BLaER1 treated with 17β-estradiol and CSF1 and Interleukin-3, amounts not matched to agents 10 nM and 100 nM (cell line): ENCODE measurements at regions not wholly inside any gene's neighbourhood (a gene's known extent, or its start where the extent isn't known, plus 50 kb on each side); places are given as distances from the start of the nearest gene placed in this dataset.

ENCODE experiments used
- H3K27ac ChIP-seq, 11 experiments: shearing (Covaris generic); formaldehyde crosslinking; 2 replicates each; pipeline ENCODE4 v1.8.1; 2022
- H3K27me3 ChIP-seq, 11 experiments: shearing (Covaris generic); formaldehyde crosslinking; 2 replicates each; pipeline ENCODE4 v1.8.1; 2022
- H3K36me3 ChIP-seq, 11 experiments: shearing (Covaris generic); formaldehyde crosslinking; 2 replicates each; pipeline ENCODE4 v1.8.1; 2022
- H3K4me1 ChIP-seq, 10 experiments: shearing (Covaris generic); formaldehyde crosslinking; 2 replicates each; pipeline ENCODE4 v1.8.1; 2022
- H3K4me2 ChIP-seq, 11 experiments: shearing (Covaris generic); formaldehyde crosslinking; 2 replicates each; pipeline ENCODE4 v1.8.1; 2022
- H3K4me3 ChIP-seq, 10 experiments: shearing (Covaris generic); formaldehyde crosslinking; 2 replicates each; pipeline ENCODE4 v1.8.1; 2022
- H3K9ac ChIP-seq, 11 experiments: shearing (Covaris generic); formaldehyde crosslinking; 2 replicates each; pipeline ENCODE4 v1.8.1; 2022
- H3K9me3 ChIP-seq, 11 experiments: shearing (Covaris generic); formaldehyde crosslinking; replicated peaks in 1 of 11; 2 replicates each; pipeline ENCODE4 v1.8.1; 2022
- H4K20me1 ChIP-seq, 11 experiments: shearing (Covaris generic); formaldehyde crosslinking; 2 replicates each; pipeline ENCODE4 v1.8.1; 2022
- Cebpa-rat ChIP-seq, 11 experiments: shearing (Covaris generic); IDR thresholded peaks; 2 replicates each; pipeline ENCODE4 v1.8.1; 2022

DNA sequence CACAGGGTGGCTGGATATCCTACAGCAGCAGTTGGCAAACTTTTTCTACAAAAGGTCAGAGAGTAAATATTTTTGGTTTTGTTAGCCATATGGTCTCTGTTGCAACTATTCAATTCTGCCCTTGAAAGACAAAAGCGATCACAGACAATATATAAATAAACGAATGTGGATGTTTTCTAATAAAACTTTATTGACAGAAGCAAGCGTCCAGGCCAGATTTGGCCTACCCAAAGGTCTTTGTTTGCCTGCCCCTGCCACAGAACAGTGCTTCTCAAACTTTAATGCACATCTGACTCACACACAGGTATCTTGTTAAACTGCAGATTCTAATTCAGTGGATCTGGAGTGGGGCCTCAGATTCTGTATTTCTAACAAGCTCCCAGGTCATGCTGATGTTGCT is 621.4 kb upstream of the DIPK2B start:
- Histone ChIP-seq H3K9ac (no peak overlapping the region), H3K36me3 (no peaks in the 10 kb centered on the region), H3K9me3 (no peaks in the 10 kb centered on the region), H3K27me3 (no peaks in the 10 kb centered on the region), H4K20me1 (no peaks in the 10 kb centered on the region), H3K4me3 (no peak overlapping the region), H3K4me2 (no peak overlapping the region), H3K4me1 (no peaks in the 10 kb centered on the region), H3K27ac (no peak overlapping the region)
- TF ChIP-seq Cebpa-rat (IDR thresholded peaks at IDR 0.05): no peak

DNA sequence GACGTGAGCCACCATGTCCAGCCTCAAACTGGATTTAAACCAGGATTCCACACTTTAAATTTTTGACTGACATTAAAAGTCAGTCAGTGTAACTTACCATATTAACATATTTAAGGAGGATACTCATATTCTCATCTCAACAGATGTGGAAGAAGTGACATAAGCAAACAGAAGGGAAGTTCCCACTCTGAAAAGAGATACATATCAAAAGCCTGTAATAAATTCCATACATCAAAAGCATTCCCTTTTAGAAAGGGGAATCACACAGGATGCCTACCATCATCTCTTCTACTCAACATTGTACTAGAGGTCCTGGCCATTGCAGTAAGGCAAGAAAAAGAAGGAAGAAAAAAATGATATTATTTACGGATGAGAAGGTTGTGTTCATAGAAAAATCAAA is 618.2 kb upstream of the DIPK2B start:
- H3K4me3 ChIP-seq: no peak overlapping the region
- no peaks in the 10 kb centered on the region for H4K20me1 ChIP-seq
- no peaks in the 10 kb centered on the region for H3K4me1 ChIP-seq
- no peak overlapping the region for H3K27ac ChIP-seq
- no peak overlapping the region for H3K9ac ChIP-seq
- no peak overlapping the region for H3K4me2 ChIP-seq
- peaks cover 0 to 8% (median 0%) of the 10 kb centered on the region in 11 experiments; a peak in 1 of 22 replicates for H3K9me3 ChIP-seq
- no peaks in the 10 kb centered on the region for H3K36me3 ChIP-seq
- no peaks in the 10 kb centered on the region for H3K27me3 ChIP-seq
- no peak for TF ChIP-seq Cebpa-rat (IDR thresholded peaks at IDR 0.05)

DNA sequence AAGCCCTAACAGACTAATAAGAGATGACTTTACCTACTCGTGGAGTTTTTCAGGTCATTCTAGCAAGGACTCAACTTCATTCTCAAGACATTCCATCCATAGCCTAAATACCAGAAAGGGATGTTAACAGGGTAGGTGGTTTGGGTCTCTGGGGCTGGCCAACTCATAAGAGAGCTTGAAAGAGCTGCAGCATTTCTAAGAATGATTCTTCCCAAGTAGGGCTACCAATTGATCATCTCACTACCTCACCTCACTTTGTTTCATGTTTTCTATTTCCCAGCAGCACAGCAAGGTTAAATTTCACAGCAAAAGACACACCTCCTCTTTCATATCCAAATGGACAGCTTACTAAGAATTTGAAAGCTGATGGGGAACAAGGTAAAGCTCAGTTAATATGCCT is 614.8 kb upstream of the DIPK2B start:
- no peak overlapping the region for H3K4me3 ChIP-seq
- H3K27me3 ChIP-seq: no peaks in the 10 kb centered on the region
- no peaks in the 10 kb centered on the region for H4K20me1 ChIP-seq
- no peaks in the 10 kb centered on the region for H3K4me1 ChIP-seq
- TF ChIP-seq Cebpa-rat (IDR thresholded peaks at IDR 0.05): no peak
- H3K4me2 ChIP-seq: no peak overlapping the region
- H3K36me3 ChIP-seq: no peaks in the 10 kb centered on the region
- peaks cover 0 to 8% (median 0%) of the 10 kb centered on the region in 11 experiments; a peak in 1 of 22 replicates for H3K9me3 ChIP-seq
- H3K27ac ChIP-seq: no peak overlapping the region
- H3K9ac ChIP-seq: no peak overlapping the region

DNA sequence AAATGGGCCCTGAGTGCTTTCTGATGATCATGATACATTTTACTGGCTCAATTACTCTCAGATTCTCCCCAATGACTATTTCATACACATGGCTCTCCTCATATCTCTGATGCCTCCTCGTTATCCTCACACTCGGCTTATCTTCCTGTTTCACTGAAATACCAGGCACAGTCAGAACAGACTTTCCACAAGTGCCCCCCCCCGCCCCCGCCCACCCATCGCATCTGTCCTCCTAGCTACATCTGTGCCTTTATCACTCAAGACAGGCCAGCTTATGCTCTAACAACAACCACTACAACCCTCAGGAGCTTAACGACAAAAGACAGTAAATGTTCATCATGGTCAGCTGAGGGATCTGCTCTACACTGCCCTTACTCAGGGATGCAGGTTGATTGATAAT is 610.6 kb upstream of the DIPK2B start:
- H3K4me3 ChIP-seq: no peak overlapping the region
- no peaks in the 10 kb centered on the region for H4K20me1 ChIP-seq
- H3K36me3 ChIP-seq: no peaks in the 10 kb centered on the region
- TF ChIP-seq Cebpa-rat (IDR thresholded peaks at IDR 0.05): no peak
- peaks cover 17 to 39% (median 25%) of the 10 kb centered on the region in 10 experiments for H3K4me1 ChIP-seq
- peaks cover 0 to 8% (median 0%) of the 10 kb centered on the region in 11 experiments; a peak in 2 of 22 replicates for H3K9me3 ChIP-seq
- H3K9ac ChIP-seq: no peak overlapping the region
- no peaks in the 10 kb centered on the region for H3K27me3 ChIP-seq
- H3K4me2 ChIP-seq: no peak overlapping the region
- H3K27ac ChIP-seq: no peak overlapping the region

DNA sequence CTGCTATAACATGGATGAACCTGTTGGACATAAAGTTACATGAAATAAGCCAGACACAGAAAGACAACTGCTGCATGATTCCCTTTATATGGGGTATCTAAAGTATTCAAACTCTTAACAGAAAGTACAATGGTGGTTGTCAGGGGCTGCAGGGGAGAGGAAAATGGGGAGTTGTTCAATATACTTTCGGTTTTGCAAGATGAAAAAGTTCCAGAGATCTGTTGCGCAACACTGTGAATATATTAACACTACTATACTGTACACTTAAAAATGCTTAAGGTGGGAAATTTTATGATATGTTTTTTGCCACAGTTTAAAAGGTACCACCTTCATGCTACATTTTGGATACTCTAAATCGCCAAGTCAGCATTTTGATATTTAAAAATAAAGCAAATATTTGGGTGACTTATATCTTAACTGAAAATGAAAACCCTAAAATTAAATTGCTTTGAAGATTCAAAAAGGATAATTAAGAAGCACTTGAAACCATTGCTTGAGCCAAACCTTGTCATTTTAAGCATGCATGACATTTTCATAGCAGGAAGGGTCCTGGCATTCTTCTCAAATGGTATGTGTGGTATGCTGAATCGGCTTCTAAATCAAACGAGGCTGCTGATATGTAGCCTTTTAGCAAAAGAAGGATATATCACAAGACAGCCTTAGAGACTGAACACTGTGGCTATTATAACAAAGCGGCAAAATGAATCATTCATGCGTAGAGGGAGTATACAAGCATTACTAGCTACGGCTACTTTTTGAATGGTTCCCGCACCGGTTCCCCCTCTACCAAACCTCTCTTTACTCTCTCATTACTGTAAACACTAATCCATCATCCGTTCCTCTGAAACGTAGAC is 607.1 kb upstream of the DIPK2B start:
- peak in 8 of 11 experiments; percentile 42 to 95 (median 84); a peak in 12 of 22 replicates for TF ChIP-seq Cebpa-rat (IDR thresholded peaks at IDR 0.05)
- Histone ChIP-seq H4K20me1 (no peaks in the 10 kb centered on the region), H3K27me3 (no peaks in the 10 kb centered on the region), H3K4me3 (no peak overlapping the region), H3K27ac (peak overlapping the region in 2 of 11 experiments; percentile 36 to 52; a peak in 5 of 22 replicates), H3K4me2 (peak overlapping the region in 9 of 11 experiments; percentile 4 to 78 (median 72); a peak in 11 of 22 replicates), H3K4me1 (peaks cover 25 to 73% (median 51%) of the 10 kb centered on the region in 10 experiments), H3K36me3 (no peaks in the 10 kb centered on the region), H3K9me3 (peaks cover 0 to 9% (median 5%) of the 10 kb centered on the region in 11 experiments; a peak in 4 of 22 replicates), H3K9ac (no peak overlapping the region)

DNA sequence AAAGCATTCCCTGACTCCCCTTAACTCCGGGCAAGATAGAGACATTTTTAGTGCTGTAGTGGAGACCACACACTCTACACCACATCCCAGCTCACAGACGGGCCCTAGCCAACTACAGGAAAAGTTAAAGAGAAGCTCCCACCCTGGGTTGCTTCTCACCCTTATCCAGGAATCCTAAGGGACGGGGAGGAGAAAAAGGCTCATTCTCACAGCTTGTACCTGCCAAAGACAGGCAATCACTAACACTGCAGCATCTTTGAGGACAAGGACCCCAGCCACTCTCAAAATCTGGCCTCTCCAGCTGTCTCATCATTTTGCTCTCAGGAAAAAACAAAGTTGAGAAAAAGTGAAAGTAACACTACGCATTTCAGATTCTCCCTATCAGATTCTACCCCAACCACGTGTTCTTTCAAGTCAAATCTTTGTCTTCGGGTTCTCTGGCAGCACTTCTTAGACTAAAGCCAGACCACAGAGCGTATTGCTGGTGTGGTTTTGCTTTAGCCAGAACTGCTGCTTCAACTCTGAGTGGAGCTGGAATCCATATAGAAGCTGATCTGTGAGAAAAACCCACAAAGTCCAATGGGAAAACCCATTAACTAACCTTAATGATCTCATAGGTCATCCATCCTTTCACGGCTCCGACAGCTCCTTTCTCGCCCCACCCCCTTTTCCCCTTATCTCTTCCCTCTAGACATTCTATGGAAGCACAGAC is 605.9 kb upstream of the DIPK2B start:
- peak overlapping the region in 9 of 11 experiments; percentile 33 to 69 (median 44); a peak in 15 of 22 replicates for H3K9ac ChIP-seq
- H3K36me3 ChIP-seq: no peaks in the 10 kb centered on the region
- H3K4me3 ChIP-seq: peak overlapping the region in 6 of 10 experiments; percentile 2 to 43 (median 20); a peak in 7 of 20 replicates
- H3K27ac ChIP-seq: peak overlapping the region in 9 of 11 experiments; percentile 46 to 75 (median 64); a peak in 18 of 22 replicates
- peaks cover 0 to 9% (median 5%) of the 10 kb centered on the region in 11 experiments; a peak in 4 of 22 replicates for H3K9me3 ChIP-seq
- H4K20me1 ChIP-seq: no peaks in the 10 kb centered on the region
- H3K27me3 ChIP-seq: no peaks in the 10 kb centered on the region
- H3K4me2 ChIP-seq: peak overlapping the region; percentile 51 to 84 (median 74)
- no peak for TF ChIP-seq Cebpa-rat (IDR thresholded peaks at IDR 0.05)
- peaks cover 25 to 86% (median 52%) of the 10 kb centered on the region in 10 experiments for H3K4me1 ChIP-seq

DNA sequence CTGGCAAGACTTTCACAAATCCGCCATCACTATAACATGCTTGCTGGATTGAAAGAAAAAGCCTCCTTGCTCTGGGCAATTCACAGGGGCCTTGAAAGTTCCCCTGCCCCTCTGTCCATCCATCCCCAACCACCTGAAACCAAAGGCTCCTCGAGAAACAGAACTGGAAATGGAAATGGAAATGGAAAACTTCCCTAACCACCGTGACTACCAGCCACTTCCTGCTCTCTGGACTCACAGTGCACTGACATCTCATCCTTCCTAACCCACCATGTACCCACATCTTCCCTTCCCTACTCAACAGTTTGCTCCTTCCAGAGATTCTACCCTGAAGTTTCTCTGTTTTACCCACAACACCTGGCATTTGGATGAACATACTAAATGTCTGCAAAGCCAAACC is 603.6 kb upstream of the DIPK2B start:
- no peak for TF ChIP-seq Cebpa-rat (IDR thresholded peaks at IDR 0.05)
- no peaks in the 10 kb centered on the region for H3K36me3 ChIP-seq
- no peaks in the 10 kb centered on the region for H4K20me1 ChIP-seq
- peak overlapping the region in 9 of 11 experiments; percentile 6 to 82 (median 75); a peak in 15 of 22 replicates for H3K4me2 ChIP-seq
- H3K4me3 ChIP-seq: peak overlapping the region in 1 of 10 experiments; percentile 6; a peak in 1 of 20 replicates
- H3K4me1 ChIP-seq: peaks cover 16 to 98% (median 60%) of the 10 kb centered on the region in 10 experiments
- peak overlapping the region in 4 of 11 experiments; percentile 27 to 57 (median 49); a peak in 5 of 22 replicates for H3K9ac ChIP-seq
- H3K9me3 ChIP-seq: peaks cover 0 to 9% (median 5%) of the 10 kb centered on the region in 11 experiments; a peak in 4 of 22 replicates
- no peaks in the 10 kb centered on the region for H3K27me3 ChIP-seq
- peak overlapping the region in 8 of 11 experiments; percentile 42 to 79 (median 66); a peak in 15 of 22 replicates for H3K27ac ChIP-seq

DNA sequence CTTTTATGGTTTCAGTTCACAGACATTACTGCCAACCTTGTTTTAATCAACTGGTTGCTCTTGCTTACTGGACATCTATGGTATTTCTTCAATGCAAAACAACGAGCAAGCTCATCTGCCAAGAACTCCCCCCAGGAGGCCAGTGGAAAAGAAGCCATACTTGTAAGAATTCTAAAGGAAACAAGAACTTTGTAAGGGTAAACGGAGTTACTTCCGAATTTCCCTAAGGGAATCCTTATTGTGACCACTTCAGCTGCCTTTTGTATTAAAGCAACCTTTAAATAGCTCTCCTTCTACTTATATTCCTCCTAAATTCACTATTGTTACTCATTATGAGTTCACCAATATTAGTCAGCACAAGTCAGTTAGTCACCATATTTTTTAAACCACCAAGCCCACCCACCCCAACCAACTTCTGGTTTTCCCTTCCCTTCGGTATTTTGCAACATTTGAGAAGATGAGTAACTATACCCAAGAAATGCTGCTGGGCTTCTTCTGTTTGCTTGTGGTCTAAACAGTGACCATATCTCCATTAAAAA is 602.8 kb upstream of the DIPK2B start:
- H3K4me3 ChIP-seq: no peak overlapping the region
- TF ChIP-seq Cebpa-rat (IDR thresholded peaks at IDR 0.05): peak in 4 of 11 experiments; percentile 41 to 84 (median 72); a peak in 5 of 22 replicates
- H3K9me3 ChIP-seq: peaks cover 0 to 9% (median 5%) of the 10 kb centered on the region in 11 experiments; a peak in 4 of 22 replicates
- H3K4me1 ChIP-seq: peaks cover 16 to 92% (median 61%) of the 10 kb centered on the region in 10 experiments
- H3K9ac ChIP-seq: peak overlapping the region in 4 of 11 experiments; percentile 45 to 57 (median 50); a peak in 8 of 22 replicates
- H3K36me3 ChIP-seq: no peaks in the 10 kb centered on the region
- H3K4me2 ChIP-seq: peak overlapping the region in 9 of 11 experiments; percentile 1 to 82 (median 75); a peak in 16 of 22 replicates
- peak overlapping the region in 8 of 11 experiments; percentile 49 to 79 (median 66); a peak in 15 of 22 replicates for H3K27ac ChIP-seq
- no peaks in the 10 kb centered on the region for H4K20me1 ChIP-seq
- H3K27me3 ChIP-seq: no peaks in the 10 kb centered on the region
